Forelimb muscle (tissue), 1 donor: ENCODE measurements at regions not wholly inside any gene's neighbourhood (a gene's known extent, or its start where the extent isn't known, plus 50 kb on each side); places are given as distances from the start of the nearest gene placed in this dataset.
"Not testable (repeated sequence)": the region's sequence is repeated elsewhere in the genome, so short reads cannot be mapped to it uniquely, and the experiment has no call there.

ENCODE experiments used
- DNase-seq: peaks from one replicate; pipeline ENCODE4 v3.0.0-alpha.2; 2013; ENCODE audit warnings: low read depth

- DNase-seq, result no peak
These were observed 306.1 kb upstream of the DDI1 start for GRCh38 chr11:103730131-103730940.

- DNase-seq, result no peak
These were observed 304.8 kb upstream of the DDI1 start for GRCh38 chr11:103731670-103732069.

- DNase-seq, result no peak
These were observed 302.6 kb upstream of the DDI1 start for GRCh38 chr11:103733889-103734288.

GRCh38 chr11:103735497-103736032 lies 300.9 kb upstream of the DDI1 start:
- DNase-seq, result no peak

GRCh38 chr11:103736315-103737036 lies 300.0 kb upstream of the DDI1 start:
- DNase-seq, result no peak

GRCh38 chr11:103737037-103737622 lies 299.3 kb upstream of the DDI1 start:
- no peak for DNase-seq

- no peak for DNase-seq
These were observed 298.7 kb upstream of the DDI1 start for GRCh38 chr11:103737747-103738146.

GRCh38 chr11:103739074-103739796 lies 297.2 kb upstream of the DDI1 start:
- not testable (repeated sequence) for DNase-seq

- no peak for DNase-seq
These were observed 291.8 kb upstream of the DDI1 start for GRCh38 chr11:103744496-103745153.

- DNase-seq, result no peak
These were observed 287.3 kb upstream of the DDI1 start for GRCh38 chr11:103749158-103749557.

- no peak for DNase-seq
These were observed 267.6 kb upstream of the DDI1 start for GRCh38 chr11:103768816-103769215.

- peak; percentile 57 for DNase-seq
These were observed 263.4 kb upstream of the DDI1 start for GRCh38 chr11:103773059-103773458.

- DNase-seq, result no peak
These were observed 262.9 kb upstream of the DDI1 start for GRCh38 chr11:103773537-103773936.

GRCh38 chr11:103779054-103779453 lies 257.4 kb upstream of the DDI1 start:
- DNase-seq, result no peak

- DNase-seq, result no peak
These were observed 246.5 kb upstream of the DDI1 start for GRCh38 chr11:103789952-103790351.

- no peak for DNase-seq
These were observed 243.4 kb upstream of the DDI1 start for GRCh38 chr11:103792981-103793468.

- DNase-seq, result no peak
These were observed 242.2 kb upstream of the DDI1 start for GRCh38 chr11:103794262-103794661.

GRCh38 chr11:103798026-103798425 lies 238.4 kb upstream of the DDI1 start:
- no peak for DNase-seq

- DNase-seq, result no peak
These were observed 238.0 kb upstream of the DDI1 start for GRCh38 chr11:103798446-103798845.

- no peak for DNase-seq
These were observed 235.9 kb upstream of the DDI1 start for GRCh38 chr11:103800406-103801114.
